ENCODE measurements at regions not wholly inside any gene's neighbourhood (a gene's known extent, or its start where the extent isn't known, plus 50 kb on each side); places are given as distances from the start of the nearest gene placed in this dataset.
"Not testable (repeated sequence)": the region's sequence is repeated elsewhere in the genome, so short reads cannot be mapped to it uniquely, and the experiment has no call there.

GRCh38 chr12:34229033-34229432, 206.7 kb downstream of the ALG10 start:
- RAD21 ChIA-PET (ENCODE audit: unreplicated experiment); FAIRE-seq: not testable (repeated sequence)
- WGBS (ENCODE audit: insufficient coverage, insufficient replicate concordance, low lambda C conversion rate, missing lambda C conversion rate) = 12% methylated on average over 2 of the region's 2 CpGs

GRCh38 chr12:34233618-34234017, 211.3 kb downstream of the ALG10 start:
- TF ChIP-seq ZNF622 (IDR thresholded peaks at IDR 0.05) (no peak), SUPT20H (IDR thresholded peaks at IDR 0.05; ENCODE audit: borderline replicate concordance, control insufficient read depth, low read depth, low read length) (no peak), SIN3A (IDR thresholded peaks at IDR 0.05; ENCODE audit: low read depth, low read length) (no peak), SRF (IDR thresholded peaks at IDR 0.05; ENCODE audit: low read depth in 2 of 2, low read length in 2 of 2) (no peak), SREBF1 (IDR thresholded peaks at IDR 0.05; ENCODE audit: low read length) (no peak), CREM (IDR thresholded peaks at IDR 0.05; ENCODE audit: low read depth) (no peak), IRF4 (IDR thresholded peaks at IDR 0.05; ENCODE audit: low read depth, low read length) (no peak), CEBPZ (IDR thresholded peaks at IDR 0.05; ENCODE audit: low read depth, low read length) (no peak), DPF2 (IDR thresholded peaks at IDR 0.05) (no peak), ZZZ3 (IDR thresholded peaks at IDR 0.05; ENCODE audit: control insufficient read depth, insufficient read length, low read depth) (no peak), CBX5 (IDR thresholded peaks at IDR 0.05; ENCODE audit: low read depth) (no peak), BACH1 (IDR thresholded peaks at IDR 0.05; ENCODE audit: borderline replicate concordance) (no peak), ZBTB4 (CRISPR knock-in tag; IDR thresholded peaks at IDR 0.05) (no peak), NRF1 (conservative IDR thresholded peaks at IDR 0.05; ENCODE audit: low read depth, low read length) (no peak)
- H3K9ac ChIP-seq (ENCODE audit: control insufficient read depth, insufficient read depth, low read length) = no peak overlapping the region
- ATAC-seq (no peak), FAIRE-seq (no peak), DNase-seq (ENCODE audit: low read depth, low spot score) (no peak)
- CTCF ChIA-PET = no interaction called here
- no TSS peak for BruUV-seq (replicated peaks)
- H3K4me2 ChIP-seq (ENCODE audit: control insufficient read depth, insufficient read depth) = no peak overlapping the region
- SMC1A ChIA-PET (ENCODE audit: uncharacterized antibody, unreplicated experiment) = no interaction called here
- intact Hi-C loops (cut with micrococcal nuclease; ENCODE audit: unreplicated experiment) (no loop called here), in situ Hi-C loops (cut with MboI) (no loop called here)
- H4K20me1 ChIP-seq (ENCODE audit: control insufficient read depth, insufficient read depth) = no peaks in the 10 kb centered on the region
- H3K36me3 ChIP-seq (ENCODE audit: control insufficient read depth in 2 of 2, insufficient read depth in 2 of 2, low read length in 1 of 2) = no peaks in the 10 kb centered on the region
- no peak overlapping the region for H3K4me3 ChIP-seq
- H2AFZ ChIP-seq (ENCODE audit: control insufficient read depth, low read depth, low read length) = no peak overlapping the region
- H3K4me1 ChIP-seq (ENCODE audit: control insufficient read depth, insufficient read depth, low read length) = no peaks in the 10 kb centered on the region
- RAD21 ChIA-PET (ENCODE audit: unreplicated experiment) = no interaction called here
- H3K27ac ChIP-seq (ENCODE audit: control insufficient read depth, insufficient read depth) = no peak overlapping the region
- 77% methylated on average over 5 of the region's 5 CpGs for WGBS (ENCODE audit: insufficient coverage, insufficient replicate concordance, low lambda C conversion rate, missing lambda C conversion rate)
- POLR2A ChIA-PET = no interaction called here
- no peaks in the 10 kb centered on the region for H3K79me2 ChIP-seq (ENCODE audit: control insufficient read depth, insufficient read depth, low read length)
- H3K27me3 ChIP-seq (replicated peaks in 1 of 2; ENCODE audit: control insufficient read depth in 2 of 2, insufficient read depth in 2 of 2, low read length in 1 of 2) = no peaks in the 10 kb centered on the region
- no peaks in the 10 kb centered on the region; the same call in 2 of the 3 replicates for H3K9me3 ChIP-seq (replicated peaks; ENCODE audit: control insufficient read depth, insufficient read depth, low read length)

More at GRCh38 chr12:34229033-34229432, 206.7 kb downstream of the ALG10 start:
- H3K4me1 ChIP-seq (ENCODE audit: control insufficient read depth, insufficient read depth, low read length); H3K27me3 ChIP-seq (replicated peaks in 1 of 2; ENCODE audit: control insufficient read depth in 2 of 2, insufficient read depth in 2 of 2, low read length in 1 of 2); H4K20me1 ChIP-seq (ENCODE audit: control insufficient read depth, insufficient read depth); intact Hi-C loops (cut with micrococcal nuclease; ENCODE audit: unreplicated experiment); H3K4me3 ChIP-seq; H2AFZ ChIP-seq (ENCODE audit: control insufficient read depth, low read depth, low read length); BruUV-seq (replicated peaks); in situ Hi-C loops (cut with MboI); H3K36me3 ChIP-seq (ENCODE audit: control insufficient read depth in 2 of 2, insufficient read depth in 2 of 2, low read length in 1 of 2); ATAC-seq; SMC1A ChIA-PET (ENCODE audit: uncharacterized antibody, unreplicated experiment); POLR2A ChIA-PET; DNase-seq (ENCODE audit: low read depth, low spot score); H3K9me3 ChIP-seq (replicated peaks; ENCODE audit: control insufficient read depth, insufficient read depth, low read length); H3K4me2 ChIP-seq (ENCODE audit: control insufficient read depth, insufficient read depth); CTCF ChIA-PET; H3K27ac ChIP-seq (ENCODE audit: control insufficient read depth, insufficient read depth); H3K79me2 ChIP-seq (ENCODE audit: control insufficient read depth, insufficient read depth, low read length); H3K9ac ChIP-seq (ENCODE audit: control insufficient read depth, insufficient read depth, low read length): not testable (repeated sequence)
